Cardiac muscle cell (in vitro differentiated cells and primary cell): ENCODE measurements at regions not wholly inside any gene's neighbourhood (a gene's known extent, or its start where the extent isn't known, plus 50 kb on each side); places are given as distances from the start of the nearest gene placed in this dataset.

Experiments
- DNase-seq, 2 donors: peaks; one replicate each; pipeline versions ENCODE4 v3.0.0 to v3.0.0-alpha.2; 2010 to 2017; ENCODE audit warnings: low read depth in 1 of 2, low spot score in 1 of 2
- H3K27ac ChIP-seq: fragments of 200-600 bp; sonication (generic); 2 replicates; pipeline ENCODE4 v1.5.1; 2016
- H3K27me3 ChIP-seq: fragments of 200-600 bp; sonication (generic); 2 replicates; pipeline ENCODE4 v1.6.0; 2016; ENCODE audit warnings: control low read depth
- H3K36me3 ChIP-seq: fragments of 200-600 bp; sonication (generic); 2 replicates; pipeline ENCODE4 v1.5.1; 2016; ENCODE audit warnings: control low read depth
- H3K4me1 ChIP-seq: fragments of 200-600 bp; sonication (generic); 2 replicates; pipeline ENCODE4 v1.8.1; 2017; ENCODE audit warnings: low read depth, mild to moderate bottlenecking, mixed run types
- H3K4me3 ChIP-seq: fragments of 200-600 bp; sonication (generic); 2 replicates; pipeline ENCODE4 v1.5.1; 2016; ENCODE audit warnings: mild to moderate bottlenecking
- H3K9me3 ChIP-seq: fragments of 200-600 bp; sonication (generic); 2 replicates; pipeline ENCODE4 v1.5.1; 2017; ENCODE audit warnings: low read depth, mild to moderate bottlenecking, control low read depth
- CTCF ChIP-seq: IDR thresholded peaks from 2 replicates; pipeline ENCODE4 v1.5.1; 2012; ENCODE audit warnings: low read depth, mild to moderate bottlenecking, low read length

- peak; percentile 99 for TF ChIP-seq CTCF
- no peak overlapping the region for H3K4me3 ChIP-seq
- H3K27me3 ChIP-seq: no peaks in the 10 kb centered on the region
- no peak overlapping the region for H3K27ac ChIP-seq
- peak; percentile 55 to 73 for DNase-seq
- no peaks in the 10 kb centered on the region for H3K36me3 ChIP-seq
- no peaks in the 10 kb centered on the region for H3K9me3 ChIP-seq
- no peaks in the 10 kb centered on the region for H3K4me1 ChIP-seq
Measured at GRCh38 chr5:100430268-100431195, 104.6 kb upstream of the FAM174A start.

GRCh38 chr5:100424787-100425186, 110.4 kb upstream of the FAM174A start:
- Histone ChIP-seq H3K27ac (no peak overlapping the region), H3K9me3 (no peaks in the 10 kb centered on the region), H3K4me3 (no peak overlapping the region), H3K4me1 (no peaks in the 10 kb centered on the region), H3K27me3 (no peaks in the 10 kb centered on the region), H3K36me3 (no peaks in the 10 kb centered on the region)
- TF ChIP-seq CTCF: no peak
- no peak for DNase-seq

GRCh38 chr5:100424017-100424416, 111.2 kb upstream of the FAM174A start:
- no peak overlapping the region for H3K4me3 ChIP-seq
- H3K36me3 ChIP-seq: no peaks in the 10 kb centered on the region
- no peaks in the 10 kb centered on the region for H3K4me1 ChIP-seq
- H3K9me3 ChIP-seq: no peaks in the 10 kb centered on the region
- H3K27me3 ChIP-seq: no peaks in the 10 kb centered on the region
- peak in 1 of 2 donors; percentile 6 for DNase-seq
- H3K27ac ChIP-seq: no peak overlapping the region
- TF ChIP-seq CTCF: no peak

GRCh38 chr5:100423330-100423729, 111.8 kb upstream of the FAM174A start:
- Histone ChIP-seq H3K27ac (no peak overlapping the region), H3K36me3 (no peaks in the 10 kb centered on the region), H3K4me3 (no peak overlapping the region), H3K27me3 (no peaks in the 10 kb centered on the region), H3K9me3 (no peaks in the 10 kb centered on the region), H3K4me1 (no peaks in the 10 kb centered on the region)
- no peak for TF ChIP-seq CTCF
- no peak for DNase-seq

GRCh38 chr5:100421360-100421759, 113.8 kb upstream of the FAM174A start:
- no peak for DNase-seq
- TF ChIP-seq CTCF: no peak
- Histone ChIP-seq H3K27ac (no peak overlapping the region), H3K4me1 (no peaks in the 10 kb centered on the region), H3K36me3 (no peaks in the 10 kb centered on the region), H3K9me3 (no peaks in the 10 kb centered on the region), H3K27me3 (no peaks in the 10 kb centered on the region), H3K4me3 (no peak overlapping the region)
